Lung (tissue), 11 donors: ENCODE measurements at regions not wholly inside any gene's neighbourhood (a gene's known extent, or its start where the extent isn't known, plus 50 kb on each side); places are given as distances from the start of the nearest gene placed in this dataset.

Source experiments
- ATAC-seq: fragments of 200-7000 bp; cut with Tn5 transposase; one replicate; pipeline ENCODE4 v1.9.1; 2020; ENCODE audit warnings: moderate number of reproducible peaks; ENCODE audit not compliant: insufficient read depth, low FRiP score
- DNase-seq, 3 donors: peaks; one replicate each; pipeline ENCODE4 v3.0.0-alpha.2; 2013 to 2017
- H3K27ac ChIP-seq, 2 donors: one replicate each; pipeline ENCODE4 v1.5.1; 2013; ENCODE audit warnings: mild to moderate bottlenecking in 2 of 2, moderate library complexity in 2 of 2, control low read depth in 1 of 2, inconsistent platforms in 1 of 2, low read depth in 1 of 2, low read length in 1 of 2
- H3K27me3 ChIP-seq, 3 donors: one replicate each; pipeline ENCODE4 v1.5.1; 2013; ENCODE audit warnings: low read length in 2 of 3; ENCODE audit not compliant: control insufficient read depth in 3 of 3, insufficient read depth in 3 of 3
- H3K36me3 ChIP-seq, 4 donors: one replicate each; pipeline ENCODE4 v1.5.1; 2013; ENCODE audit warnings: low read length in 4 of 4, mild to moderate bottlenecking in 1 of 4, moderate library complexity in 1 of 4; ENCODE audit not compliant: control insufficient read depth in 4 of 4, insufficient read depth in 4 of 4
- H3K4me1 ChIP-seq, 5 donors: one replicate each; pipeline ENCODE4 v1.5.1; 2013; ENCODE audit warnings: low read length in 5 of 5, mild to moderate bottlenecking in 2 of 5, moderate library complexity in 1 of 5; ENCODE audit not compliant: control insufficient read depth in 5 of 5, insufficient read depth in 5 of 5
- H3K4me3 ChIP-seq: one replicate; pipeline ENCODE4 v1.5.1; 2013; ENCODE audit warnings: mild to moderate bottlenecking, control low read depth, moderate library complexity
- H3K9ac ChIP-seq, 2 donors: one replicate each; pipeline ENCODE4 v1.5.1; 2013; ENCODE audit warnings: low read length in 2 of 2, control low read depth in 1 of 2; ENCODE audit not compliant: insufficient read depth in 1 of 2
- H3K9me3 ChIP-seq, 4 donors: one replicate each; pipeline ENCODE4 v1.5.1; 2013; ENCODE audit warnings: low read length in 3 of 4, mild to moderate bottlenecking in 1 of 4, moderate library complexity in 1 of 4; ENCODE audit not compliant: control insufficient read depth in 4 of 4, insufficient read depth in 3 of 4
- whole genome bisulfite sequencing, 2 donors: extraction: QIAGEN DNeasy Blood & Tissue Kit; methylation state at CpG; one replicate each; pipeline ENCODE4 v1.1.7; 2013; 5-methylcytosine and 5-hydroxymethylcytosine counted together
- TF ChIP-seq, protein P1 (sequence below): IDR thresholded peaks from 2 replicates; pipeline ENCODE4 v1.5.1; 2012; ENCODE audit warnings: mild to moderate bottlenecking; ENCODE audit errors: control extremely low read depth, extremely low read depth
- donor health status: control.
- donor health status: control.
- donor health status: Bipolar disorder and iron deficiency.
- donor health status: healthy.
- donor health status: DM: yes; HTN: yes; CAD: no.

DNA sequence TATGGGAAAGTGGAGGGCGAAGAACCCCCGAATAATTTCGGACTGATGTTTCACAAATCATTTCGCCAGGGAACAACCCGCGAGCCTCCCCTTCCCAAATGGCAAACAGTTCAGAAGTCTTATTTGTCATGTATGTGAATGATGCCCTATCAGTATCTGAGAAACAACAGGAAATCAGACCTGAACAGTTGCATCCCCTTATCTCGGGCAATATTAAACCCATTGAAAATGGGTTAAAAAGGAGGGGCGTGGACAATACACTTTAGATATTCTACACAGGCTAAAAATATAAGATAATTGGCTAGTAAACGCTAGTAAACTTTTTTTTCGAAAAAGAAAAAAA is 1003.3 kb upstream of the NR2F2 start:
- Histone ChIP-seq H3K9me3 (peaks cover 0 to 4% (median 0%) of the 10 kb centered on the region in 4 donors), H3K9ac (no peak overlapping the region), H3K27ac (peak overlapping the region; percentile 43 to 74), H3K4me1 (peaks cover 0 to 8% (median 0%) of the 10 kb centered on the region in 5 donors), H3K36me3 (no peaks in the 10 kb centered on the region), H3K4me3 (no peak overlapping the region), H3K27me3 (peaks cover 0 to 12% (median 7%) of the 10 kb centered on the region in 3 donors)
- no peak for ATAC-seq
- 26 to 31% methylated on average over 10 of the region's 10 CpGs for WGBS, 2 donors
- DNase-seq: no peak
- TF ChIP-seq, protein P1, sequence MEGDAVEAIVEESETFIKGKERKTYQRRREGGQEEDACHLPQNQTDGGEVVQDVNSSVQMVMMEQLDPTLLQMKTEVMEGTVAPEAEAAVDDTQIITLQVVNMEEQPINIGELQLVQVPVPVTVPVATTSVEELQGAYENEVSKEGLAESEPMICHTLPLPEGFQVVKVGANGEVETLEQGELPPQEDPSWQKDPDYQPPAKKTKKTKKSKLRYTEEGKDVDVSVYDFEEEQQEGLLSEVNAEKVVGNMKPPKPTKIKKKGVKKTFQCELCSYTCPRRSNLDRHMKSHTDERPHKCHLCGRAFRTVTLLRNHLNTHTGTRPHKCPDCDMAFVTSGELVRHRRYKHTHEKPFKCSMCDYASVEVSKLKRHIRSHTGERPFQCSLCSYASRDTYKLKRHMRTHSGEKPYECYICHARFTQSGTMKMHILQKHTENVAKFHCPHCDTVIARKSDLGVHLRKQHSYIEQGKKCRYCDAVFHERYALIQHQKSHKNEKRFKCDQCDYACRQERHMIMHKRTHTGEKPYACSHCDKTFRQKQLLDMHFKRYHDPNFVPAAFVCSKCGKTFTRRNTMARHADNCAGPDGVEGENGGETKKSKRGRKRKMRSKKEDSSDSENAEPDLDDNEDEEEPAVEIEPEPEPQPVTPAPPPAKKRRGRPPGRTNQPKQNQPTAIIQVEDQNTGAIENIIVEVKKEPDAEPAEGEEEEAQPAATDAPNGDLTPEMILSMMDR: no peak

GRCh38 chr15:95327661-95328060 is 1002.8 kb upstream of the NR2F2 start:
- Histone ChIP-seq H3K9ac (no peak overlapping the region), H3K27me3 (peaks cover 0 to 12% (median 7%) of the 10 kb centered on the region in 3 donors), H3K36me3 (no peaks in the 10 kb centered on the region), H3K4me3 (no peak overlapping the region), H3K4me1 (peaks cover 0 to 8% (median 0%) of the 10 kb centered on the region in 5 donors), H3K9me3 (peaks cover 0 to 4% (median 0%) of the 10 kb centered on the region in 4 donors), H3K27ac (peak overlapping the region in 1 of 2 donors; percentile 63)
- DNase-seq: no peak
- no peak for ATAC-seq
- TF ChIP-seq, protein P1: no peak
- 43 to 50% methylated on average over 10 of the region's 10 CpGs for WGBS, 2 donors

DNA sequence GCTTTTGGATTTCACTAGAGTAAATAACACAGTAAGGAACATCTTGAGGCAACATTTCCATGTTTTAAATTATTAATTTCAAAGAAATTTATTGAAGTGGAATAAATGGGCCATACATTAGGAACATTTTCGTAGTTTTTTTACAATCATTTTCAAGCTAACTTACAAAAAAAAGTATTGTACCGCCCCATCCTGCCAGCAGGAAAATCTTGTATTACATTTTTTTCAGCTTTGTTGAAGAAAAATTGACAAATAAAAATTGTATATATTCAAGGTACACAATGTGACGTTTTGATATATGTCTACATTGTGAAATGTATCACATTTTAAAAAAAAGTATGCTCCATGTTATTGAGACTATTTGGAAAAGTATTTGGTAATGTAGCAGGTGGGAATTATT is 1001.9 kb upstream of the NR2F2 start:
- no peak for ATAC-seq
- DNase-seq: no peak
- TF ChIP-seq, protein P1: no peak

GRCh38 chr15:95329362-95329761 is 1001.1 kb upstream of the NR2F2 start:
- H3K36me3 ChIP-seq: no peaks in the 10 kb centered on the region
- H3K4me1 ChIP-seq: peaks cover 0 to 8% (median 0%) of the 10 kb centered on the region in 5 donors
- no peak overlapping the region for H3K9ac ChIP-seq
- peak overlapping the region in 1 of 2 donors; percentile 14 for H3K27ac ChIP-seq
- peaks cover 0 to 4% (median 0%) of the 10 kb centered on the region in 4 donors for H3K9me3 ChIP-seq
- TF ChIP-seq, protein P1: no peak
- DNase-seq (no peak), ATAC-seq (no peak)
- 79 to 80% methylated on average over 8 of the region's 8 CpGs for WGBS, 2 donors
- no peak overlapping the region for H3K4me3 ChIP-seq
- peaks cover 0 to 12% (median 7%) of the 10 kb centered on the region in 3 donors for H3K27me3 ChIP-seq

More for the DNA sequence above, 1001.9 kb upstream of the NR2F2 start:
- Histone ChIP-seq H3K4me3 (no peak overlapping the region), H3K9me3 (peaks cover 0 to 4% (median 0%) of the 10 kb centered on the region in 4 donors), H3K36me3 (no peaks in the 10 kb centered on the region), H3K27ac (no peak overlapping the region), H3K4me1 (peaks cover 0 to 8% (median 0%) of the 10 kb centered on the region in 5 donors), H3K27me3 (peaks cover 0 to 12% (median 7%) of the 10 kb centered on the region in 3 donors), H3K9ac (no peak overlapping the region)
- 89 to 90% methylated on average over 3 of the region's 3 CpGs for WGBS, 2 donors
